GM10248 (cell line): ENCODE measurements at regions not wholly inside any gene's neighbourhood (a gene's known extent, or its start where the extent isn't known, plus 50 kb on each side); places are given as distances from the start of the nearest gene placed in this dataset.

Experiments used
- CTCF ChIA-PET: fragments of 300-600 bp; sonication (Branson Sonifier 250); formaldehyde crosslinking; extraction: SDS; loops from one replicate; lab custom pipeline; 2021; ENCODE audit warnings: antibody characterized with exemption; lab: Yijun Ruan, JAX
- POLR2A ChIA-PET: fragments of 350-650 bp; sonication (Branson Sonifier 250); formaldehyde crosslinking; extraction: SDS; loops from one replicate; lab custom pipeline; 2020; ENCODE audit warnings: antibody characterized with exemption; lab: Yijun Ruan, JAX
- DNase-seq: peaks from one replicate; pipeline ENCODE4 v3.0.0; 2012; ENCODE audit errors: extremely low spot score
- TF ChIP-seq, protein P1 (sequence below): IDR thresholded peaks from 2 replicates; pipeline ENCODE4 v1.5.1; 2012; ENCODE audit warnings: mild to moderate bottlenecking, low read depth; ENCODE audit errors: extremely low read depth, missing control alignments, control extremely low read depth

DNA sequence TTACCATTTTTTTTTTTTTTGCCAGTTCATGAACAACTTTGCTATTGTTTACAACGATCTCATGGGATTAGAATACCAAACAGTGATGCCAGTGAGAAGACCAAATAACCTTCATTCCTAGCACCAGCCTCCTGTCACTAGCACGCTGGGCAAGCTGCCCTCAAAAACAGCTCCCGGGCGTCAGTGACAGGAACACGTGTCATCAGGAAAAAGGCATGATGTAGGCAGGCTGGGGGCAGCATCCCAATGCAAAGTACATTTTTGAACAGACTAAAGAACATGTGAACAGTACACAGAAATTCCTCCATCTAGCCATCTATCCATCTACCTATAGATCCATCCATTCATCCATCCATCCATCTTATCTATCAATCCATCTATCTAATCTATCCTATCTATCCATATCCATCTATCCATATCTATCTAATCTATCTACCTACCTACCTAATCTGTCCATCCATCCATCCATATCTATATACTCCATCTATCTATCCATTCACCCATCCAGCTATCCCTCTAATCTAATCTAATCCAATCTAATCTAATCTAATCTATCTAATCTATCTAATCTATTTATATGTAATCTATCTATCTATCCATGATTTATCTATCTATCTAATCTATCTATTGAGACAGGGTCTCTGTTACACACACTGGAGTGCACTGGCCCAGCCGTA lies 378.5 kb downstream of the SHANK2 start:
- ChIA-PET CTCF (no interaction called here), POLR2A (no interaction called here)
- TF ChIP-seq, protein P1, sequence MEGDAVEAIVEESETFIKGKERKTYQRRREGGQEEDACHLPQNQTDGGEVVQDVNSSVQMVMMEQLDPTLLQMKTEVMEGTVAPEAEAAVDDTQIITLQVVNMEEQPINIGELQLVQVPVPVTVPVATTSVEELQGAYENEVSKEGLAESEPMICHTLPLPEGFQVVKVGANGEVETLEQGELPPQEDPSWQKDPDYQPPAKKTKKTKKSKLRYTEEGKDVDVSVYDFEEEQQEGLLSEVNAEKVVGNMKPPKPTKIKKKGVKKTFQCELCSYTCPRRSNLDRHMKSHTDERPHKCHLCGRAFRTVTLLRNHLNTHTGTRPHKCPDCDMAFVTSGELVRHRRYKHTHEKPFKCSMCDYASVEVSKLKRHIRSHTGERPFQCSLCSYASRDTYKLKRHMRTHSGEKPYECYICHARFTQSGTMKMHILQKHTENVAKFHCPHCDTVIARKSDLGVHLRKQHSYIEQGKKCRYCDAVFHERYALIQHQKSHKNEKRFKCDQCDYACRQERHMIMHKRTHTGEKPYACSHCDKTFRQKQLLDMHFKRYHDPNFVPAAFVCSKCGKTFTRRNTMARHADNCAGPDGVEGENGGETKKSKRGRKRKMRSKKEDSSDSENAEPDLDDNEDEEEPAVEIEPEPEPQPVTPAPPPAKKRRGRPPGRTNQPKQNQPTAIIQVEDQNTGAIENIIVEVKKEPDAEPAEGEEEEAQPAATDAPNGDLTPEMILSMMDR = no peak
- no peak for DNase-seq

DNA sequence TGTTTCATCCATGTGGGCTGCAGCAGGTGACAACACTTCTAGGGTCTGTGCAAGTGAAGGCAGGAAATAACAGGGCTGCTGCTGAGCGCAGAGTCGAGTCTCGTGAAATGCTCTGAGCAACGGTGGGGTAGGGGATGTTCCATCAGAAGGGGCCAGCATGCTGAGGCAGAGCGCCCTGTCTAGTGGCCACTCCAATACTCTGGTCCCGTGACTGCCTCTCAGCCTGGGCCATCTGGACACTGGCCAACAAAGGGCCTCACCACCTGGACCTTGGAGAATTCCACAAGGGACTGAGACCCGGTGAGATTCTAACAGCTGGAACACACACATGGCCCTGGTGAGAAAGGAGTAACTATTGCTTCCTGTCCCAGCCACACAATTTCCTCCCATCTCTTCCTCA lies 375.7 kb downstream of the SHANK2 start:
- ChIA-PET POLR2A (no interaction called here), CTCF (no interaction called here)
- TF ChIP-seq, protein P1 = no peak
- DNase-seq = no peak

DNA sequence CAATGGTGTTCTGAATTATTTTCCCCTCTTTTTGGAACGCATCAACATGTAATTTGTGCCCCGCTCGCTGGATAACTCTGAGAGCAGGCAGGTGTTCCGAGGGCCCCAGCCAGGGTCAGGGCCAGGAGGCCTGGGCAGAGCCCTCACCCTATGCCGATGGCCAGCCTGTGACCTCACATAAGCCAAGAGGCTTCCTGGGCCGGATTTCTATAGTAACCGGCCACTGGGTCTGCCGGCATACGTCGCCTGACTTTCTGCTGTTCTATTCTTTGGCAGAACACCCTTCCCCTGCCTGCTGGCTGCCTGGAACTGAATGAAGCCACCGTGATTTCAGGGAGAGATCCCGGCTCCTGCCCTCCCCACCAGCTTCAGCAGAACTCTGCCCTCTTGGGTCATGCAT lies 375.2 kb downstream of the SHANK2 start:
- TF ChIP-seq, protein P1 = no peak
- DNase-seq = no peak
- CTCF ChIA-PET = no interaction called here
- POLR2A ChIA-PET = no interaction called here

DNA sequence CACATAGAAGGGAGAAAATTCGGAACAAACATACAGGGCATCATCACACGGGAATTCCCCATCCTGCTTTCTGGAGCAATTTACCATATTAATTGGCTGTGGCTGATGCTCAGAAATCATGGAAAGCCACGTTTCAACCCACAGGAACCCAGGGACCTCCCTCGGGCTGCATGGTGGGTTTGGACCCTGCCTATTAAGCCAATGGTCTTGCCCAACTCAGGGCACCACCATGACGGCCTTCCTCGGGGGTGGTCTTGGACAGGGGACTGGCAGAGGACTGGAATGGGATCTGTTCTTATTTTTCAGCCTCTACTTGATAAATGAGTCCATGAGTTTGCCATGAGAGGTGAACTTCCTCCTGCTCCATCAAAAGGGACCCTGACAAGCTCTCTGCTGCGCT lies 374.0 kb downstream of the SHANK2 start:
- TF ChIP-seq, protein P1 = no peak
- CTCF ChIA-PET = no interaction called here
- POLR2A ChIA-PET = no interaction called here
- no peak for DNase-seq

DNA sequence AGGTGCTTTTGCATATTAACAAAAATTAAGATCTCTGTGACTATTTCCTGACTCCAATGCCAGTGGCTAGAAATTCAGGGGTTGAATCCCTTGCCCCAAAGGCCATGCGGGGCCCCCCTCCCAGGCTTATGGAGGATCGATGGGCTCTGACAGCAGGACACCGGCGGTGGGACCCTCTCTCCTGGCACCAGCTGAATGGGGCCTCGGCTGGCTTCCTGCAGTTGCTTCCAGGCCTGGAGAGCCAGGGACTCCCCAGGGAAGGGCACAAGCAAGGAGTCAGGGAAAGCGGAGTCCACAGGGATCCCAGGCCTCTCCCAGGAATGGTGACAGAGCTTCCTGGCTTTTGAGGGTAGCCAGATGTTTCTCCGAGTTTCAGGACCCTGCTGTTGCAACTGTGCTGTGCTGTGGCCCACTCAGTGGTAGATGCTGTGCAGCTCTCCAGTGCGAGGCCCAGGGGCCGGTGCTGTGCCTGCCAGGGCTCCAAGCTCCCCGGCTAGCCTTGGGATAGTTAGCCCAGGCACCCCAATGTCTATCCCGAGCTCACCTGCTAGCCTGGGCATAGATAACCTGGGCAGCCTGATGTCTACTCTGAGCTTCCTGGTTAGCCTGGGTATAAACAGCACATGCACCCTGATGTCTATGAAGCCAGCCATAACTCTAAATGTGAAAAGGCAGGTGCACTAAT lies 372.6 kb downstream of the SHANK2 start:
- ChIA-PET CTCF (interaction anchor here (0.9 kb wide), 1 partner anchor 15 kb away, joined by 3 read pairs; no protein-coding TSS in a partner anchor), POLR2A (no interaction called here)
- TF ChIP-seq, protein P1 = no peak
- DNase-seq = no peak

DNA sequence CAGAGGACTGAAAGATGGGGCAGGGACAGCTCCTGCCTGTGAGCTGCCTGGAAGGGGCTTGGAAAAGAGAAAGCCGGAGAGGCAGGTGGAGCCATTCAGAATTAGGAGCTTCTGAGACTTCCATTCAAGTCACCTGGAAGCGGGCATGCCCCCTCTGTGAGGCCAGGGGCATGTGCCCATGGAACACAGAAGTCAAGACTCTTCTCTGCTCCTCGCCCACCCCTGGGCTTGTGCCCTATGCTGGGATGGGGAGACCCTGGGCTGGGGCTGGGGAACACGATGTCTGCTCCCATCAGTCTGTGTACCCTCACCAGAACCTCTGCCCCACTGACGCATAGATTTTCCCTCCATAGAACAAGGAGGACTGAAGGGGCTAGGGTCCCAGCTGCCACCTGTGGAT lies 372.0 kb downstream of the SHANK2 start:
- CTCF ChIA-PET = interaction anchor here (0.9 kb wide), 1 partner anchor 14 kb away, joined by 3 read pairs; no protein-coding TSS in a partner anchor

More for the DNA sequence above, 372.0 kb downstream of the SHANK2 start:
- POLR2A ChIA-PET = no interaction called here
- no peak for DNase-seq
- TF ChIP-seq, protein P1 = no peak
